ENCODE measurements at regions not wholly inside any gene's neighbourhood (a gene's known extent, or its start where the extent isn't known, plus 50 kb on each side); places are given as distances from the start of the nearest gene placed in this dataset.

- TF ChIP-seq, protein P1, sequence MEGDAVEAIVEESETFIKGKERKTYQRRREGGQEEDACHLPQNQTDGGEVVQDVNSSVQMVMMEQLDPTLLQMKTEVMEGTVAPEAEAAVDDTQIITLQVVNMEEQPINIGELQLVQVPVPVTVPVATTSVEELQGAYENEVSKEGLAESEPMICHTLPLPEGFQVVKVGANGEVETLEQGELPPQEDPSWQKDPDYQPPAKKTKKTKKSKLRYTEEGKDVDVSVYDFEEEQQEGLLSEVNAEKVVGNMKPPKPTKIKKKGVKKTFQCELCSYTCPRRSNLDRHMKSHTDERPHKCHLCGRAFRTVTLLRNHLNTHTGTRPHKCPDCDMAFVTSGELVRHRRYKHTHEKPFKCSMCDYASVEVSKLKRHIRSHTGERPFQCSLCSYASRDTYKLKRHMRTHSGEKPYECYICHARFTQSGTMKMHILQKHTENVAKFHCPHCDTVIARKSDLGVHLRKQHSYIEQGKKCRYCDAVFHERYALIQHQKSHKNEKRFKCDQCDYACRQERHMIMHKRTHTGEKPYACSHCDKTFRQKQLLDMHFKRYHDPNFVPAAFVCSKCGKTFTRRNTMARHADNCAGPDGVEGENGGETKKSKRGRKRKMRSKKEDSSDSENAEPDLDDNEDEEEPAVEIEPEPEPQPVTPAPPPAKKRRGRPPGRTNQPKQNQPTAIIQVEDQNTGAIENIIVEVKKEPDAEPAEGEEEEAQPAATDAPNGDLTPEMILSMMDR (IDR thresholded peaks at IDR 0.05; ENCODE audit: insufficient read depth, low read length, poor library complexity, severe bottlenecking), result no peak
- H3K27me3 ChIP-seq (ENCODE audit: control insufficient read depth, insufficient read depth, low read length), result no peaks in the 10 kb centered on the region
- no peak overlapping the region for H3K4me3 ChIP-seq (ENCODE audit: low read depth, low read length)
- H3K36me3 ChIP-seq (ENCODE audit: control insufficient read depth, insufficient read depth, low read length), result no peaks in the 10 kb centered on the region
- no peak for DNase-seq (ENCODE audit: low read depth)
These were observed 191.7 kb upstream of the MTPN start for GRCh38 chr7:136168821-136169220.

GRCh38 chr7:136167991-136168390 is 190.8 kb upstream of the MTPN start:
- TF ChIP-seq, protein P1 (IDR thresholded peaks at IDR 0.05; ENCODE audit: insufficient read depth, low read length, poor library complexity, severe bottlenecking), result no peak
- no peak for DNase-seq (ENCODE audit: low read depth)
- Histone ChIP-seq H3K36me3 (ENCODE audit: control insufficient read depth, insufficient read depth, low read length) (no peaks in the 10 kb centered on the region), H3K4me3 (ENCODE audit: low read depth, low read length) (no peak overlapping the region), H3K27me3 (ENCODE audit: control insufficient read depth, insufficient read depth, low read length) (no peaks in the 10 kb centered on the region)

- TF ChIP-seq, protein P1 (IDR thresholded peaks at IDR 0.05; ENCODE audit: insufficient read depth, low read length, poor library complexity, severe bottlenecking), result no peak
- DNase-seq (ENCODE audit: low read depth), result no peak
These were observed 189.4 kb upstream of the MTPN start for GRCh38 chr7:136166521-136166920.

GRCh38 chr7:136163340-136163801 is 186.2 kb upstream of the MTPN start:
- TF ChIP-seq, protein P1 (IDR thresholded peaks at IDR 0.05; ENCODE audit: insufficient read depth, low read length, poor library complexity, severe bottlenecking), result no peak
- Histone ChIP-seq H3K4me3 (ENCODE audit: low read depth, low read length) (no peak overlapping the region), H3K36me3 (ENCODE audit: control insufficient read depth, insufficient read depth, low read length) (no peaks in the 10 kb centered on the region), H3K27me3 (ENCODE audit: control insufficient read depth, insufficient read depth, low read length) (no peaks in the 10 kb centered on the region)
- DNase-seq (ENCODE audit: low read depth), result no peak

More at GRCh38 chr7:136166521-136166920, 189.4 kb upstream of the MTPN start:
- no peak overlapping the region for H3K4me3 ChIP-seq (ENCODE audit: low read depth, low read length)
- H3K27me3 ChIP-seq (ENCODE audit: control insufficient read depth, insufficient read depth, low read length), result no peaks in the 10 kb centered on the region
- H3K36me3 ChIP-seq (ENCODE audit: control insufficient read depth, insufficient read depth, low read length), result no peaks in the 10 kb centered on the region

DNA sequence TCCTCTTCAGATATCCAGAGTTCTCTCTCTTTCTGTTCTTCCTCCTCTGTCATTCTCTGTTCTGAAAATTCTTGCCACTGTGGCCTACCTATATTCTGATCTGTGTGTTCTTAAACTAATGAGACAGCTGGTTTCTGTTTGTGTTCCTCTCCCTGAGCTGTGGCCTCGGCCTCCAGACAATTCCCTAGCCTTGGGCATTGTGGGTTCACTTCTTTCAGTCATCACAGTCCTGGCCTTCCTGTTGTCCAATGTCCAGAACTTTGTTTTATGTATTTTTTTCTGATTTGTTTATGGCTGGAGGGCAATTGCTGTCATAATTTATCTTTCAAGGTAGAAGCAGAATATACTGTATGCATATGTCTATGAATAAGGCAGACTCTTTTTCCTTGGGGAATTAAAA is 173.2 kb upstream of the MTPN start:
- H3K36me3 ChIP-seq (ENCODE audit: control insufficient read depth, insufficient read depth, low read length), result no peaks in the 10 kb centered on the region
- DNase-seq (ENCODE audit: low read depth), result no peak
- TF ChIP-seq, protein P1 (IDR thresholded peaks at IDR 0.05; ENCODE audit: insufficient read depth, low read length, poor library complexity, severe bottlenecking), result no peak
- no peak overlapping the region for H3K4me3 ChIP-seq (ENCODE audit: low read depth, low read length)
- H3K27me3 ChIP-seq (ENCODE audit: control insufficient read depth, insufficient read depth, low read length), result no peaks in the 10 kb centered on the region

- no peak overlapping the region for H3K4me3 ChIP-seq (ENCODE audit: low read depth, low read length)
- DNase-seq (ENCODE audit: low read depth), result no peak
- no peaks in the 10 kb centered on the region for H3K27me3 ChIP-seq (ENCODE audit: control insufficient read depth, insufficient read depth, low read length)
- H3K36me3 ChIP-seq (ENCODE audit: control insufficient read depth, insufficient read depth, low read length), result no peaks in the 10 kb centered on the region
- TF ChIP-seq, protein P1 (IDR thresholded peaks at IDR 0.05; ENCODE audit: insufficient read depth, low read length, poor library complexity, severe bottlenecking), result no peak
These were observed 171.8 kb upstream of the MTPN start for GRCh38 chr7:136148920-136149319.
